Endodermal cell (in vitro differentiated cells): ENCODE measurements at regions not wholly inside any gene's neighbourhood (a gene's known extent, or its start where the extent isn't known, plus 50 kb on each side); places are given as distances from the start of the nearest gene placed in this dataset.
A peak's percentile ranks its signal among the peaks of the same experiment; 100 is the strongest.

Experiments used
- DNase-seq: peaks from one replicate; pipeline ENCODE4 v3.0.0-alpha.2; 2017
- H3K27ac ChIP-seq: 2 replicates; pipeline ENCODE4 v1.5.1; 2013; ENCODE audit warnings: mild to moderate bottlenecking, low read depth, low read length, moderate library complexity
- H3K27me3 ChIP-seq: 2 replicates; pipeline ENCODE4 v1.6.1; 2013; ENCODE audit warnings: mild to moderate bottlenecking, low read length, moderate library complexity; ENCODE audit not compliant: insufficient read depth, control insufficient read depth, poor library complexity, severe bottlenecking
- H3K36me3 ChIP-seq: 2 replicates; pipeline ENCODE4 v1.7.0; 2013; ENCODE audit warnings: mild to moderate bottlenecking, low read length, moderate library complexity; ENCODE audit not compliant: control insufficient read depth, insufficient read depth
- H3K4me1 ChIP-seq: one replicate; pipeline ENCODE4 v1.7.0; 2013; ENCODE audit warnings: low read length; ENCODE audit not compliant: control insufficient read depth, insufficient read depth
- H3K4me3 ChIP-seq: 2 replicates; pipeline ENCODE4 v1.5.1; 2013; ENCODE audit warnings: mild to moderate bottlenecking, low read length, moderate library complexity
- H3K9ac ChIP-seq: 2 replicates; pipeline ENCODE4 v1.6.1; 2013; ENCODE audit warnings: mild to moderate bottlenecking, low read length, moderate library complexity; ENCODE audit not compliant: poor library complexity, severe bottlenecking; ENCODE audit errors: extremely low read depth
- H3K9me3 ChIP-seq: 2 replicates; pipeline ENCODE4 v1.6.1; 2013; ENCODE audit warnings: mild to moderate bottlenecking, low read length, moderate library complexity; ENCODE audit not compliant: control insufficient read depth
- H3K27ac Mint-ChIP-seq: 2 replicates; pipeline ENCODE4 v1.8.0; 2020; ENCODE audit warnings: mixed read lengths
- H3K27me3 Mint-ChIP-seq: 2 replicates; pipeline ENCODE4 v1.8.0; 2021; ENCODE audit warnings: mild to moderate bottlenecking, mixed read lengths; ENCODE audit not compliant: insufficient read depth
- H3K36me3 Mint-ChIP-seq: 2 replicates; pipeline ENCODE4 v1.8.0; 2020; ENCODE audit warnings: low read depth, mixed read lengths
- H3K4me1 Mint-ChIP-seq: 2 replicates; pipeline ENCODE4 v1.8.0; 2020; ENCODE audit warnings: mixed read lengths
- H3K4me3 Mint-ChIP-seq: 2 replicates; pipeline ENCODE4 v1.8.0; 2020; ENCODE audit warnings: mild to moderate bottlenecking, moderate library complexity, mixed read lengths
- H3K9me3 Mint-ChIP-seq: 2 replicates; pipeline ENCODE4 v1.8.0; 2020; ENCODE audit warnings: mild to moderate bottlenecking, mixed read lengths
- WGBS, 2 experiments: methylation state at CpG; one replicate each; pipeline versions ENCODE4 v1.1.5 to v1.1.7; 2013; ENCODE audit warnings: missing lambda C conversion rate in 2 of 2, mixed read lengths in 1 of 2; ENCODE audit not compliant: insufficient coverage in 1 of 2, insufficient read length in 1 of 2; 5-methylcytosine and 5-hydroxymethylcytosine counted together
- TF ChIP-seq, protein P1 (sequence below): fragments of 200-600 bp; sonication (generic); conservative IDR thresholded peaks from 2 replicates; pipeline ENCODE4 v1.5.0; 2021; ENCODE audit warnings: antibody characterized with exemption, mild to moderate bottlenecking

DNA sequence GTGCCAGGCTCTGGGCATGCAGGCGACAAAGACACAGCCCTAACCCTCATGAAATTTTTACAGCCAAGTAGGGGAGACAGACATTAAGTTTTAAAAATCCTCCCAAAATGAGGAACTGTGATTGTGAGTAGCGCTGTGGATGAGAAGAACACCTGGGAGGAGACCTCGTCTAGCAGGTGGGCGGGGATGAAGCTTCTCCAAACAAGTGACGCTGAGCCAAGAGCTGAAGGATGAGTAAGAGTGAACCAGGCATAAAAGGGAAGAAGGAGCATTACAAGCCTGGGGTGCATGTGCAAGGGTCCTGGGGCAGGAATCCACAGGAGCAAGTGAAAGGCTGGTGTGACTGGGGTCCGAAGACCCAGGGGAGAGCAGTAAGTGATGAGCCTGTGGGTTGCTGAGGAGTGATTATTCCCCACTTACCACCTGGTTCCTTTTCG, 149.4 kb upstream of the HS3ST2 start:
- Mint-ChIP-seq H3K27ac (no peak overlapping the region), H3K27me3 (no peaks in the 10 kb centered on the region), H3K4me3 (no peak overlapping the region), H3K9me3 (no peaks in the 10 kb centered on the region), H3K36me3 (no peaks in the 10 kb centered on the region), H3K4me1 (no peaks in the 10 kb centered on the region)
- no peaks in the 10 kb centered on the region for H3K9me3 ChIP-seq
- no peak overlapping the region for H3K27ac ChIP-seq
- no peaks in the 10 kb centered on the region for H3K4me1 ChIP-seq
- TF ChIP-seq, protein P1, sequence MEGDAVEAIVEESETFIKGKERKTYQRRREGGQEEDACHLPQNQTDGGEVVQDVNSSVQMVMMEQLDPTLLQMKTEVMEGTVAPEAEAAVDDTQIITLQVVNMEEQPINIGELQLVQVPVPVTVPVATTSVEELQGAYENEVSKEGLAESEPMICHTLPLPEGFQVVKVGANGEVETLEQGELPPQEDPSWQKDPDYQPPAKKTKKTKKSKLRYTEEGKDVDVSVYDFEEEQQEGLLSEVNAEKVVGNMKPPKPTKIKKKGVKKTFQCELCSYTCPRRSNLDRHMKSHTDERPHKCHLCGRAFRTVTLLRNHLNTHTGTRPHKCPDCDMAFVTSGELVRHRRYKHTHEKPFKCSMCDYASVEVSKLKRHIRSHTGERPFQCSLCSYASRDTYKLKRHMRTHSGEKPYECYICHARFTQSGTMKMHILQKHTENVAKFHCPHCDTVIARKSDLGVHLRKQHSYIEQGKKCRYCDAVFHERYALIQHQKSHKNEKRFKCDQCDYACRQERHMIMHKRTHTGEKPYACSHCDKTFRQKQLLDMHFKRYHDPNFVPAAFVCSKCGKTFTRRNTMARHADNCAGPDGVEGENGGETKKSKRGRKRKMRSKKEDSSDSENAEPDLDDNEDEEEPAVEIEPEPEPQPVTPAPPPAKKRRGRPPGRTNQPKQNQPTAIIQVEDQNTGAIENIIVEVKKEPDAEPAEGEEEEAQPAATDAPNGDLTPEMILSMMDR = no peak
- H3K36me3 ChIP-seq = no peaks in the 10 kb centered on the region
- WGBS, 2 experiments = 86 to 91% methylated on average over 5 to 7 of the region's 7 CpGs
- DNase-seq = peak; percentile 35
- no peak overlapping the region for H3K4me3 ChIP-seq
- H3K9ac ChIP-seq = no peak overlapping the region
- no peaks in the 10 kb centered on the region for H3K27me3 ChIP-seq

DNA sequence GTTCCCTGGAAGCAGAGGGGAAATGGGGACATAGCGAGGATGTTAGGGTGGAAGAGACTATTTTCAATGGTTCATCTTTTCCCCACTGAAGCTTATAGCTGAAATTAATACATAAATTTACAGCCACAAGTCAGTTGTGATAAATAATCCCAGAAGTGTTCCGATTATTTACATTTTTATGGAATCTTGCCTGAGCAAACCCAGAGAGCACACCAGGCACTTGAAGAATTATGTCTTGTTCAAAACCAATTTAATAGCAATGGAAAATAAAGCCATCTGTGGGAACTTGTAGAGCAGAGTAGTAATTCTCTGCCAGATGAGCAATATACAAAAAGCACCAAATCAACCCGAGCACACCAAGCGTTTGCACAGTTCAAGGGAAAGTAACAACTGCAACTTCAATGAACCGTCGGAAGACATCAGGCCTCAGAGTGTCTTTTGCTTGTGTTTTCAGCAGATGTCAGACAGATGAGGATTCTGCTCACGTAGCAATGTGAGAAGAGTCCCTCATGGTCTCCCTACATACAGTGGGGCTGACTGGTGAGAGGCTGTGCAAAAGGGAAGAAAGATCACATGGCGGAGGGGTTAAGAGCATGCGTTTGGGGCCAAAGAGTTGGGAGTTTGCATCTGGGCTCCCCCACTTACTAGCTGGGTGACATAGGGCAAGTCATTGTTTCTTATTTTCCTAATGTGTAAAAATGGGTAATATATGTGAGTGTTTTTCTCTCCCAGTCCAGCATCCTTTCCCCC, 148.7 kb upstream of the HS3ST2 start:
- no peak overlapping the region for H3K27ac ChIP-seq
- H3K9ac ChIP-seq = no peak overlapping the region
- no peak overlapping the region for H3K4me3 Mint-ChIP-seq
- H3K27ac Mint-ChIP-seq = no peak overlapping the region
- WGBS, 2 experiments = 91 to 96% methylated on average over 8 of the region's 9 CpGs
- H3K27me3 Mint-ChIP-seq = no peaks in the 10 kb centered on the region
- TF ChIP-seq, protein P1 = no peak
- no peaks in the 10 kb centered on the region for H3K36me3 ChIP-seq
- H3K9me3 Mint-ChIP-seq = no peaks in the 10 kb centered on the region
- no peaks in the 10 kb centered on the region for H3K4me1 ChIP-seq
- H3K4me1 Mint-ChIP-seq = no peaks in the 10 kb centered on the region
- H3K4me3 ChIP-seq = no peak overlapping the region
- DNase-seq = peak; percentile 40
- no peaks in the 10 kb centered on the region for H3K27me3 ChIP-seq
- H3K36me3 Mint-ChIP-seq = no peaks in the 10 kb centered on the region
- H3K9me3 ChIP-seq = no peaks in the 10 kb centered on the region

DNA sequence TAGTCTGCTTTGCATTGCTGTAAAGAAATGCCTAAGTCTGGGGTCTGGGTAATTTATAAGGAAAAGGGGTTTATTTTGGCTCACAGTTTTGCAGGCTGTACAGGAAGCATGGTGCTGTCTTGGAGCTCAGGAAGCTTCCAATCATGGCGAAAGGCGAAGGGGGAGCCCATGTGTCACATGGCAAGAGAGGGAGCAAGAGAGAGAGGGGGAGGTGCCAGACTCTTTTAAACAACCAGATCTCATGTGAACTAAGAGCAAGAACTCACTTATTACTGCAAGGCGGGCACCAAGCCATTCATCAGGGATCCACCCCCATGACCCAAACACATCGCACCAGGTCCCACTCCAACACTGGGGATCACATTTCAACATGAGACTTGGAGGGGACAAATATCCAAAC, 148.2 kb upstream of the HS3ST2 start:
- Mint-ChIP-seq H3K27ac (no peak overlapping the region), H3K4me3 (no peak overlapping the region), H3K27me3 (no peaks in the 10 kb centered on the region), H3K36me3 (no peaks in the 10 kb centered on the region), H3K4me1 (no peaks in the 10 kb centered on the region), H3K9me3 (no peaks in the 10 kb centered on the region)
- Histone ChIP-seq H3K36me3 (no peaks in the 10 kb centered on the region), H3K4me3 (no peak overlapping the region), H3K27me3 (no peaks in the 10 kb centered on the region), H3K9ac (no peak overlapping the region), H3K4me1 (no peaks in the 10 kb centered on the region), H3K9me3 (no peaks in the 10 kb centered on the region), H3K27ac (no peak overlapping the region)
- TF ChIP-seq, protein P1 = no peak
- DNase-seq = peak; percentile 52
- WGBS, 2 experiments = 74 to 78% methylated on average over 3 of the region's 4 CpGs
